SK-N-SH (cell line): ENCODE measurements at regions not wholly inside any gene's neighbourhood (a gene's known extent, or its start where the extent isn't known, plus 50 kb on each side); places are given as distances from the start of the nearest gene placed in this dataset.

Source experiments
- CTCF ChIA-PET: fragments of 300-600, 350-600 bp; formaldehyde crosslinking; extraction: SDS; loops from one replicate; lab custom pipeline; 2021; lab: Yijun Ruan, JAX
- POLR2A ChIA-PET: fragments of 350-600 bp; sonication (Branson Sonifier 250); formaldehyde crosslinking; extraction: SDS; loops from one replicate; lab custom pipeline; 2020; ENCODE audit warnings: antibody characterized with exemption, inconsistent platforms; lab: Yijun Ruan, JAX
- DNase-seq: peaks from one replicate; pipeline ENCODE4 v3.0.0; 2012
- H2AFZ ChIP-seq: fragments of 200-600 bp; sonication (generic); 2 replicates; pipeline ENCODE4 v1.8.1; 2016; ENCODE audit warnings: antibody characterized with exemption, mild to moderate bottlenecking, low read depth
- H3F3A ChIP-seq: fragments of 200-600 bp; sonication (generic); replicated peaks from 2 replicates; pipeline ENCODE3; 2016; ENCODE audit warnings: antibody characterized with exemption, mild to moderate bottlenecking; ENCODE audit not compliant: insufficient read depth
- H3K27ac ChIP-seq, 2 experiments: fragments of 200-500 bp in 1 of 2; fragments of 200-600 bp in 1 of 2; sonication (Bioruptor generic) in 1 of 2; sonication (generic), shearing (Covaris generic) in 1 of 2; 2 replicates each; pipeline versions ENCODE4 v1.5.1 to v1.6.1; 2014 to 2016; ENCODE audit warnings: low read depth in 2 of 2, inconsistent platforms in 1 of 2, low read length in 1 of 2, mild to moderate bottlenecking in 1 of 2, mixed read lengths in 1 of 2
- H3K27me3 ChIP-seq: fragments of 200-600 bp; sonication (generic), shearing (Covaris generic); 2 replicates; pipeline ENCODE4 v1.6.1; 2016; ENCODE audit warnings: mixed run types; ENCODE audit not compliant: insufficient read depth
- H3K36me3 ChIP-seq, 2 experiments: fragments of 200-500 bp in 1 of 2; fragments of 200-600 bp in 1 of 2; sonication (Bioruptor generic) in 1 of 2; sonication (generic) in 1 of 2; replicated peaks in 1 of 2; 2 replicates each; pipeline versions ENCODE3 to v1.5.1; 2014 to 2016; ENCODE audit warnings: low read length in 1 of 2, mild to moderate bottlenecking in 1 of 2; ENCODE audit not compliant: insufficient read depth in 2 of 2, control insufficient read depth in 1 of 2
- H3K4me1 ChIP-seq, 2 experiments: fragments of 200-500 bp in 1 of 2; fragments of 200-600 bp in 1 of 2; sonication (Bioruptor generic) in 1 of 2; sonication (generic), shearing (Covaris generic) in 1 of 2; 2 replicates each; pipeline versions ENCODE4 v1.5.1 to v1.6.1; 2014 to 2016; ENCODE audit warnings: low read depth in 1 of 2, low read length in 1 of 2, mixed run types in 1 of 2; ENCODE audit not compliant: insufficient read depth in 2 of 2, control insufficient read depth in 1 of 2
- H3K4me2 ChIP-seq: fragments of 200-600 bp; sonication (generic), shearing (Covaris generic); 2 replicates; pipeline ENCODE4 v1.6.1; 2017; ENCODE audit warnings: mixed run types
- H3K4me3 ChIP-seq, 2 experiments: fragments of 200-500 bp in 1 of 2; fragments of 200-600 bp in 1 of 2; sonication (Bioruptor generic) in 1 of 2; sonication (generic), shearing (Covaris generic) in 1 of 2; 2 replicates each; pipeline versions ENCODE4 v1.5.1 to v1.8.1; 2014 to 2016; ENCODE audit warnings: low read depth in 2 of 2, inconsistent platforms in 1 of 2, low read length in 1 of 2, mild to moderate bottlenecking in 1 of 2, mixed read lengths in 1 of 2, moderate library complexity in 1 of 2
- H3K79me2 ChIP-seq: fragments of 200-600 bp; sonication (generic); 2 replicates; pipeline ENCODE4 v1.8.1; 2017; ENCODE audit warnings: mild to moderate bottlenecking; ENCODE audit not compliant: insufficient read depth
- H3K9ac ChIP-seq: fragments of 200-600 bp; sonication (generic); 2 replicates; pipeline ENCODE4 v1.6.1; 2017; ENCODE audit warnings: mixed run types
- H3K9me2 ChIP-seq: fragments of 200-600 bp; sonication (generic); 2 replicates; pipeline ENCODE4 v1.6.1; 2017; ENCODE audit warnings: mixed run types
- H3K9me3 ChIP-seq: fragments of 200-600 bp; sonication (generic); 2 replicates; pipeline ENCODE4 v1.6.1; 2017; ENCODE audit warnings: mixed run types, mild to moderate bottlenecking, moderate library complexity
- H4K20me1 ChIP-seq: fragments of 200-600 bp; sonication (generic); 2 replicates; pipeline ENCODE4 v1.6.1; 2017; ENCODE audit warnings: mild to moderate bottlenecking, mixed run types; ENCODE audit not compliant: insufficient read depth
- CTCF ChIP-seq: fragments of 200-600 bp; sonication (generic); IDR thresholded peaks from 2 replicates; pipeline ENCODE4 v1.6.1; 2017; ENCODE audit warnings: antibody characterized with exemption, mild to moderate bottlenecking, moderate library complexity
- EZH2phosphoT487 ChIP-seq: fragments of 200-600 bp; sonication (generic); IDR thresholded peaks from 2 replicates; pipeline ENCODE4 v1.6.1; 2017; ENCODE audit warnings: low read depth, mixed run types, mild to moderate bottlenecking, antibody characterized with exemption, moderate library complexity, borderline replicate concordance
- FOSL2 ChIP-seq: IDR thresholded peaks from 2 replicates; pipeline ENCODE4 v1.4.0; 2012; ENCODE audit warnings: low read depth, mild to moderate bottlenecking, moderate library complexity, borderline replicate concordance
- FOXJ3 ChIP-seq: sonication (generic); formaldehyde crosslinking; IDR thresholded peaks from 2 replicates; pipeline ENCODE4 v1.5.1; 2020; ENCODE audit warnings: mild to moderate bottlenecking, missing genetic modification reagents
- FOXM1 ChIP-seq: IDR thresholded peaks from 2 replicates; pipeline ENCODE4 v1.4.0; 2012; ENCODE audit warnings: low read depth, mild to moderate bottlenecking
- GATA2 ChIP-seq: sonication (generic); formaldehyde crosslinking; IDR thresholded peaks from 2 replicates; pipeline ENCODE4 v1.5.0; 2020; ENCODE audit warnings: mild to moderate bottlenecking, missing genetic modification reagents
- JUND ChIP-seq: IDR thresholded peaks from 2 replicates; pipeline ENCODE4 v1.4.0; 2012
- MEF2A ChIP-seq: IDR thresholded peaks from 2 replicates; pipeline ENCODE4 v1.4.0; 2012; ENCODE audit warnings: low read depth, borderline replicate concordance
- MXI1 ChIP-seq: IDR thresholded peaks from 2 replicates; pipeline ENCODE4 v1.6.1; 2012; ENCODE audit warnings: mild to moderate bottlenecking, low read depth, low read length, improper control_type of control experiment
- NFIC ChIP-seq: IDR thresholded peaks from 2 replicates; pipeline ENCODE4 v1.4.0; 2012; ENCODE audit warnings: borderline replicate concordance
- RAD21 ChIP-seq: IDR thresholded peaks from 2 replicates; pipeline ENCODE4 v1.6.1; 2012; ENCODE audit warnings: mild to moderate bottlenecking, low read length
- RFX5 ChIP-seq: IDR thresholded peaks from 2 replicates; pipeline ENCODE4 v1.6.1; 2012; ENCODE audit warnings: mild to moderate bottlenecking, improper control_type of control experiment, low read length
- RXRA ChIP-seq: IDR thresholded peaks from 2 replicates; pipeline ENCODE4 v1.4.0; 2012; ENCODE audit warnings: low read depth, mild to moderate bottlenecking, borderline replicate concordance
- SIN3A ChIP-seq: IDR thresholded peaks from 2 replicates; pipeline ENCODE4 v1.6.1; 2012; ENCODE audit warnings: low read depth, mild to moderate bottlenecking, low read length, moderate library complexity, borderline replicate concordance
- SMC3 ChIP-seq: IDR thresholded peaks from 2 replicates; pipeline ENCODE4 v1.6.1; 2012; ENCODE audit warnings: low read depth, low read length, improper control_type of control experiment
- TEAD4 ChIP-seq: IDR thresholded peaks from 2 replicates; pipeline ENCODE4 v1.4.0; 2012; ENCODE audit warnings: mild to moderate bottlenecking, borderline replicate concordance; ENCODE audit not compliant: insufficient read depth
- USF1 ChIP-seq: IDR thresholded peaks from 2 replicates; pipeline ENCODE4 v1.4.0; 2012; ENCODE audit warnings: low read depth, borderline replicate concordance
- USF2 ChIP-seq: fragments of 150-350 bp; IDR thresholded peaks from 2 replicates; pipeline ENCODE4 v1.6.1; 2017; ENCODE audit warnings: antibody characterized with exemption, low read length, low read depth, borderline replicate concordance
- YY1 ChIP-seq: IDR thresholded peaks from 2 replicates; pipeline ENCODE4 v1.4.0; 2012; ENCODE audit warnings: low read depth, mild to moderate bottlenecking
- WGBS: methylation state at CpG from one replicate; pipeline ENCODE4 v1.1.6; 2017; ENCODE audit warnings: low lambda C conversion rate; 5-methylcytosine and 5-hydroxymethylcytosine counted together

GRCh38 chr20:40181676-40182075, 507.4 kb downstream of the MAFB start:
- H3K4me2 ChIP-seq, result no peak overlapping the region

GRCh38 chr20:40176098-40176841, 512.8 kb downstream of the MAFB start:
- POLR2A ChIA-PET, result no interaction called here
- 21% methylated on average over 4 of the region's 4 CpGs for WGBS
- H3K4me3 ChIP-seq, result no peak overlapping the region
- TF ChIP-seq FOXJ3 (CRISPR knock-in tag), result no peak
- TF ChIP-seq SMC3, result no peak
- TF ChIP-seq RXRA, result no peak
- no peak for TF ChIP-seq FOSL2
- no peak for TF ChIP-seq SIN3A
- no peak for TF ChIP-seq RFX5
- TF ChIP-seq RAD21, result no peak
- no peak for TF ChIP-seq FOXM1
- TF ChIP-seq TEAD4, result no peak
- TF ChIP-seq EZH2phosphoT487, result no peak
- TF ChIP-seq USF2, result no peak
- no peak for TF ChIP-seq CTCF
- TF ChIP-seq MXI1, result no peak
- no peak for TF ChIP-seq GATA2 (CRISPR knock-in tag)
- no peak for TF ChIP-seq JUND
- no peak for TF ChIP-seq NFIC

More at GRCh38 chr20:40181676-40182075, 507.4 kb downstream of the MAFB start:
- Histone ChIP-seq H3K9ac (no peak overlapping the region), H3K9me3 (no peaks in the 10 kb centered on the region), H4K20me1 (no peaks in the 10 kb centered on the region), H3K27ac (no peak overlapping the region), H3K79me2 (no peaks in the 10 kb centered on the region), H3K9me2 (no peaks in the 10 kb centered on the region), H3K4me1 (no peaks in the 10 kb centered on the region), H3F3A (no peaks in the 10 kb centered on the region), H3K36me3 (no peaks in the 10 kb centered on the region), H3K27me3 (no peaks in the 10 kb centered on the region), H2AFZ (no peak overlapping the region), H3K4me3 (no peak overlapping the region)
- TF ChIP-seq JUND, result no peak
- no peak for TF ChIP-seq FOXM1
- TF ChIP-seq EZH2phosphoT487, result no peak
- no peak for TF ChIP-seq USF1
- TF ChIP-seq MEF2A, result no peak
- no peak for TF ChIP-seq TEAD4
- TF ChIP-seq FOSL2, result no peak
- TF ChIP-seq USF2, result no peak
- TF ChIP-seq YY1, result no peak
- TF ChIP-seq GATA2 (CRISPR knock-in tag), result no peak
- TF ChIP-seq RXRA, result no peak
- TF ChIP-seq RAD21, result no peak
- no peak for DNase-seq
- 28% methylated on average over 3 of the region's 3 CpGs for WGBS
- ChIA-PET POLR2A (no interaction called here), CTCF (interaction anchor here (1.1 to 1.5 kb wide), 2 partner anchors 18 to 21 kb away, joined by 3 to 5 read pairs; no protein-coding TSS in a partner anchor)

More at GRCh38 chr20:40176098-40176841, 512.8 kb downstream of the MAFB start:
- no peak overlapping the region for H3K27ac ChIP-seq
- H3K4me2 ChIP-seq, result no peak overlapping the region
- H3K27me3 ChIP-seq, result no peaks in the 10 kb centered on the region
- H3K9ac ChIP-seq, result no peak overlapping the region
- no peaks in the 10 kb centered on the region for H3K79me2 ChIP-seq
- H4K20me1 ChIP-seq, result no peaks in the 10 kb centered on the region
- no peaks in the 10 kb centered on the region for H3K36me3 ChIP-seq
- DNase-seq, result no peak
- H2AFZ ChIP-seq, result no peak overlapping the region
- H3K4me1 ChIP-seq, result no peaks in the 10 kb centered on the region; a peak in 1 of 4 replicates
- H3K9me3 ChIP-seq, result no peaks in the 10 kb centered on the region
- CTCF ChIA-PET, result interaction anchor here (1.2 to 1.7 kb wide), 2 partner anchors 16 to 31 kb away, joined by 3 to 4 read pairs; no protein-coding TSS in a partner anchor
- no peaks in the 10 kb centered on the region for H3F3A ChIP-seq
- H3K9me2 ChIP-seq, result no peaks in the 10 kb centered on the region
